Choroid plexus epithelial cell (primary cell): ENCODE measurements at regions not wholly inside any gene's neighbourhood (a gene's known extent, or its start where the extent isn't known, plus 50 kb on each side); places are given as distances from the start of the nearest gene placed in this dataset.
"Not testable (repeated sequence)": the region's sequence is repeated elsewhere in the genome, so short reads cannot be mapped to it uniquely, and the experiment has no call there.

Experiments
- DNase-seq: peaks from one replicate; pipeline ENCODE4 v3.0.0-alpha.2; 2010; ENCODE audit warnings: low read depth
- H3K4me3 ChIP-seq: 2 replicates; pipeline ENCODE4 v1.5.1; 2011; ENCODE audit warnings: low read depth, mild to moderate bottlenecking, control low read depth, low read length, moderate library complexity
- CTCF ChIP-seq: conservative IDR thresholded peaks from 2 replicates; pipeline ENCODE4 v1.5.1; 2011; ENCODE audit warnings: low read depth, mild to moderate bottlenecking, control low read depth, inconsistent platforms, low read length, moderate library complexity

GRCh38 chr3:96467639-96468038, 346.8 kb upstream of the EPHA6 start:
- no peak for DNase-seq
- TF ChIP-seq CTCF = no peak
- H3K4me3 ChIP-seq = no peak overlapping the region

- DNase-seq = no peak
- TF ChIP-seq CTCF = no peak
- no peak overlapping the region for H3K4me3 ChIP-seq
These were observed 335.9 kb upstream of the EPHA6 start for GRCh38 chr3:96478496-96478895.

GRCh38 chr3:96480881-96481280, 333.5 kb upstream of the EPHA6 start:
- no peak overlapping the region for H3K4me3 ChIP-seq
- no peak for TF ChIP-seq CTCF
- DNase-seq = no peak

- DNase-seq, H3K4me3 ChIP-seq: not testable (repeated sequence)
These were observed 331.2 kb upstream of the EPHA6 start for GRCh38 chr3:96483191-96483590.

GRCh38 chr3:96483781-96484180, 330.6 kb upstream of the EPHA6 start:
- no peak for DNase-seq
- no peak for TF ChIP-seq CTCF
- H3K4me3 ChIP-seq = no peak overlapping the region

GRCh38 chr3:96488708-96489107, 325.7 kb upstream of the EPHA6 start:
- no peak for TF ChIP-seq CTCF
- H3K4me3 ChIP-seq = no peak overlapping the region
- DNase-seq = no peak

GRCh38 chr3:96491023-96491422, 323.4 kb upstream of the EPHA6 start:
- no peak for TF ChIP-seq CTCF
- no peak for DNase-seq
- H3K4me3 ChIP-seq = no peak overlapping the region

- no peak for DNase-seq
- no peak overlapping the region for H3K4me3 ChIP-seq
- TF ChIP-seq CTCF = no peak
These were observed 322.5 kb upstream of the EPHA6 start for GRCh38 chr3:96491868-96492267.
